ENCODE measurements at regions not wholly inside any gene's neighbourhood (a gene's known extent, or its start where the extent isn't known, plus 50 kb on each side); places are given as distances from the start of the nearest gene placed in this dataset.
"Not testable (repeated sequence)": the region's sequence is repeated elsewhere in the genome, so short reads cannot be mapped to it uniquely, and the experiment has no call there.

DNA sequence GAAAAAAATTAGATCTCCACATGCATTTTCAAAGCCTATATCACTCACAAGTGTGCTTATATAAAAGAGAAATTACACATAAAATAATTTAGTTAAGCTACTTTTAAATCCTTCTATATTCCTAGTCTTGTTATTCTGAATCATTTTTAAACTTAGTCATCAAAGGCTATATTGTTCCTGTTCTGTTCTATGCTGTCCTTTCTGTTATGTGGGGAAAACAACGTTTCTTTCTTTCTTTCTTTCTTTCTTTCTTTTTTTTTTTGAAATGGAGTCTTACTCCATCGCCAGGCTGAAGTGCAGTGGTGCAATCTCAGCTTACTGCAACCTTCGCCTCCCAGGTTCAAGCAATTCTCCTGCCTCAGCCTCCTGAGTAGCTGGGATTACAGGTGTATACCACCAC lies 389.2 kb upstream of the FTMT start:
- Histone ChIP-seq H3K4me1 (no peaks in the 10 kb centered on the region), H3K9me3 (no peaks in the 10 kb centered on the region), H3K27ac (no peak overlapping the region), H3K27me3 (no peaks in the 10 kb centered on the region), H3K4me3 (no peak overlapping the region), H3K36me3 (no peaks in the 10 kb centered on the region)
- ATAC-seq = no peak
- intact Hi-C loops (cut with DNase I) = no loop called here
- no peak for DNase-seq
- 66 to 81% (median 74%) methylated on average over 3 of the region's 3 CpGs for WGBS, 4 donors
- TF ChIP-seq CTCF (IDR thresholded peaks at IDR 0.05) (no peak), POLR2A (IDR thresholded peaks at IDR 0.05) (no peak)

DNA sequence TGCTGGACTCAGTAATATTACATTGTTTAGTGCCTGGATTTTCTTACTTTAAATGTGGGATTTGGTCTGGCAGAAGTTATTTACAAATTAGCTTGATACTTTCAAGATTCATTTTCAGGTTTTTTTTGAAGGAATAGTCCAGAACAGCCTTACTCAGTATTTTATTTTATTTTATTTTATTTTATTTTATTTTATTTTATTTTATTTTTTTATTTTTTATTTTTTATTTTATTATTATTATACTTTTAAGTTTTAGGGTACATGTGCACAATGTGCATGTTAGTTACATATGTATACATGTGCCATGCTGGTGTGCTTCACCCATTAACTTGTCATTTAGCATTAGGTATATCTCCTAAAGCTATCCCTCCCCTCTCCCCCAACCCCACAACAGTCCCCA lies 380.5 kb upstream of the FTMT start:
- ATAC-seq; intact Hi-C loops (cut with DNase I); H3K27me3 ChIP-seq; H3K9me3 ChIP-seq; H3K4me3 ChIP-seq; H3K27ac ChIP-seq; H3K36me3 ChIP-seq; DNase-seq; H3K4me1 ChIP-seq: not testable (repeated sequence)

DNA sequence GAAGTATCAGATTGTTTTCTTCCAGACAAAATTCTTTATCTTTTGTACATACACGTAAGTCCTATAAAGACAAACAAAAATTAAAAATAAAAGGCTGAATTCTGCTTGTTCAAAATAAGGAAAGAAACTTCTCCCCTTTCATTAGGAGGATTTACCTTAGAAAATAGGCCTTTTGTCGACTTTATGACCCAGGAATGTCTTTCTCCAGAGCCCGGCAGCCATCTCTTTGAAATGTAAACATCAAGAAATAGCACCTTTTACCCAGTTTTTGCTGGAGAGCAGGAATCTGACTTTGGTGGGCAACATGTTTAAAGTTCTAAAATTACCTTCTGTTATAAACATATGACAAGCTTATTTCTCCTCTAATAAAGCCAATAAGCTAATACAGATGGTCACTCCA lies 373.0 kb upstream of the FTMT start:
- H3K4me3 ChIP-seq = no peak overlapping the region
- H3K36me3 ChIP-seq = no peaks in the 10 kb centered on the region
- no peaks in the 10 kb centered on the region for H3K9me3 ChIP-seq
- 57 to 68% (median 65%) methylated on average over 3 of the region's 3 CpGs for WGBS, 4 donors
- H3K4me1 ChIP-seq = no peaks in the 10 kb centered on the region
- no peak for DNase-seq
- H3K27me3 ChIP-seq = no peaks in the 10 kb centered on the region
- no peak overlapping the region for H3K27ac ChIP-seq
- intact Hi-C loops (cut with DNase I) = no loop called here
- TF ChIP-seq CTCF (IDR thresholded peaks at IDR 0.05) (no peak), POLR2A (IDR thresholded peaks at IDR 0.05) (no peak)
- ATAC-seq = no peak

DNA sequence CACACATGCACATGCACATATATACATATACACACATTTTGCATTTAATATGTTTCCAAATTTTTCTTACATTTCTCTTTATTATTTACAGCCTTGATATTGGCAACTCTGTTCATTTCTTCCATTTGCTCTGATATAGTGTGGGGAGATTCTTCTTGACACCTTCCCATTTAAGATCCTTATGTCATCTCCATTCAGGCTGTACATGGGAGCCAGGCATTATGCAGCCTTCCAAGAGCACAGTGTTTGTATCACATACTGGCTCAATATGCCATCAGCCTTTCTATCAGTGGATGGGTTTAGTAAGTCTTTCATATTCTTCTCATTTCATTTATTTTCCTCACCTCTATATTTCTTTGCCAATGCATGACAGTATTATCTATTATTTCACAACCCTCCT lies 372.3 kb upstream of the FTMT start:
- H3K4me3 ChIP-seq = no peak overlapping the region
- no peak overlapping the region for H3K27ac ChIP-seq
- no peaks in the 10 kb centered on the region for H3K27me3 ChIP-seq
- TF ChIP-seq POLR2A (IDR thresholded peaks at IDR 0.05) (no peak), CTCF (IDR thresholded peaks at IDR 0.05) (no peak)
- H3K4me1 ChIP-seq = no peaks in the 10 kb centered on the region
- ATAC-seq (no peak), DNase-seq (no peak)
- H3K36me3 ChIP-seq = no peaks in the 10 kb centered on the region
- H3K9me3 ChIP-seq = no peaks in the 10 kb centered on the region
- intact Hi-C loops (cut with DNase I) = no loop called here

- TF ChIP-seq POLR2A (IDR thresholded peaks at IDR 0.05) (no peak), CTCF (IDR thresholded peaks at IDR 0.05) (no peak)
These were observed 366.4 kb upstream of the FTMT start for GRCh38 chr5:121485281-121485680.

DNA sequence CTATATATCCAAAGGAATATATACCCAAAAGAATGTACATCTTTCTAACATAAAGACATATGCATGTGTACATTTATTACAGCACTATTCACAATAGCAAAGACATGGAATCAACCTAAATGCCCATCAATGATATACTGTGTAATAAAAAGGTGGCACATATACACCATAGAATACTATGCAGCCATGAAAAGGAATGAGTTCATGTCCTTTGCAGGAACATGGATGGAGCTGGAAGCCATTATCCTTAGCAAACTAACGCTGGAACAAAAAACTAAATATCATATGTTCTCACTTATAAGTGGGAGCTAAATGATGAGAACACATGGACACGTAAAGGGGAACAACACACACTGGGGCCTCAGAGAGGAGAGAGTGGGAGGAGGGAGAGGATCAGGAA lies 365.7 kb upstream of the FTMT start:
- H3K4me3 ChIP-seq; H3K27ac ChIP-seq; H3K4me1 ChIP-seq; H3K27me3 ChIP-seq; H3K9me3 ChIP-seq; intact Hi-C loops (cut with DNase I); ATAC-seq; H3K36me3 ChIP-seq; DNase-seq: not testable (repeated sequence)
- WGBS, 4 donors = 88 to 97% (median 92%) methylated on average over 2 of the region's 2 CpGs

More at GRCh38 chr5:121485281-121485680, 366.4 kb upstream of the FTMT start:
- WGBS, 4 donors = 70 to 78% (median 75%) methylated on average over 5 of the region's 5 CpGs
- Histone ChIP-seq H3K36me3 (no peaks in the 10 kb centered on the region), H3K4me1 (no peaks in the 10 kb centered on the region), H3K27me3 (no peaks in the 10 kb centered on the region), H3K27ac (no peak overlapping the region), H3K9me3 (no peaks in the 10 kb centered on the region), H3K4me3 (no peak overlapping the region)
- intact Hi-C loops (cut with DNase I) = no loop called here
- no peak for ATAC-seq
- no peak for DNase-seq

Data from heart left ventricle (tissue), 16 donors.